B cell (primary cell): ENCODE measurements at regions not wholly inside any gene's neighbourhood (a gene's known extent, or its start where the extent isn't known, plus 50 kb on each side); places are given as distances from the start of the nearest gene placed in this dataset.

Experiments used
- CTCF ChIP-seq: fragments of 200-600 bp; IDR thresholded peaks from one replicate; pipeline ENCODE4 v1.8.0; 2022; ENCODE audit warnings: antibody characterized with exemption, mild to moderate bottlenecking
- EZH2 ChIP-seq: IDR thresholded peaks from 2 replicates; pipeline ENCODE4 v1.6.1; 2012; ENCODE audit warnings: borderline replicate concordance, low read depth, mild to moderate bottlenecking, moderate library complexity, low read length; ENCODE audit not compliant: insufficient read depth, poor library complexity, severe bottlenecking

- TF ChIP-seq CTCF (no peak), EZH2 (no peak)
These were observed 634.4 kb upstream of the POT1 start for GRCh38 chr7:125563964-125564529.
